ENCODE measurements at regions not wholly inside any gene's neighbourhood (a gene's known extent, or its start where the extent isn't known, plus 50 kb on each side); places are given as distances from the start of the nearest gene placed in this dataset.

GRCh38 chr12:58602179-58602578 is 318.1 kb downstream of the LRIG3 start:
- DNase-seq: no peak

GRCh38 chr12:58602736-58603135 is 317.6 kb downstream of the LRIG3 start:
- no peak for DNase-seq

- DNase-seq: no peak
Observed at GRCh38 chr12:58607805-58608204, 312.5 kb downstream of the LRIG3 start.

- no peak for DNase-seq
Observed at GRCh38 chr12:58608711-58609110, 311.6 kb downstream of the LRIG3 start.

- DNase-seq: no peak
Observed at GRCh38 chr12:58615047-58615446, 305.3 kb downstream of the LRIG3 start.

GRCh38 chr12:58615576-58615975 is 304.7 kb downstream of the LRIG3 start:
- DNase-seq: no peak

- DNase-seq: no peak
Observed at GRCh38 chr12:58616618-58617017, 303.7 kb downstream of the LRIG3 start.

- DNase-seq: no peak
Observed at GRCh38 chr12:58621126-58621525, 299.2 kb downstream of the LRIG3 start.

GRCh38 chr12:58629376-58629775 is 290.9 kb downstream of the LRIG3 start:
- no peak for DNase-seq

GRCh38 chr12:58633479-58633878 is 286.8 kb downstream of the LRIG3 start:
- DNase-seq: no peak

GRCh38 chr12:58639318-58639934 is 280.9 kb downstream of the LRIG3 start:
- DNase-seq: no peak

- no peak for DNase-seq
Observed at GRCh38 chr12:58640314-58640713, 280.0 kb downstream of the LRIG3 start.

- no peak for DNase-seq
Observed at GRCh38 chr12:58645946-58646345, 274.4 kb downstream of the LRIG3 start.

- DNase-seq: no peak
Observed at GRCh38 chr12:58647495-58647894, 272.8 kb downstream of the LRIG3 start.

GRCh38 chr12:58648176-58648575 is 272.1 kb downstream of the LRIG3 start:
- no peak for DNase-seq

GRCh38 chr12:58651850-58652249 is 268.5 kb downstream of the LRIG3 start:
- no peak for DNase-seq

GRCh38 chr12:58654021-58654420 is 266.3 kb downstream of the LRIG3 start:
- DNase-seq: no peak

- no peak for DNase-seq
Observed at GRCh38 chr12:58655375-58655774, 264.9 kb downstream of the LRIG3 start.

GRCh38 chr12:58656254-58657009 is 263.9 kb downstream of the LRIG3 start:
- DNase-seq: no peak

GRCh38 chr12:58657190-58657589 is 263.1 kb downstream of the LRIG3 start:
- no peak for DNase-seq

GRCh38 chr12:58665375-58665774 is 254.9 kb downstream of the LRIG3 start:
- DNase-seq: no peak

GRCh38 chr12:58668233-58668632 is 252.1 kb downstream of the LRIG3 start:
- no peak for DNase-seq

GRCh38 chr12:58668871-58669270 is 251.4 kb downstream of the LRIG3 start:
- DNase-seq: no peak

- no peak for DNase-seq
Observed at GRCh38 chr12:58670623-58671022, 249.7 kb downstream of the LRIG3 start.

- DNase-seq: no peak
Observed at GRCh38 chr12:58671196-58671595, 249.1 kb downstream of the LRIG3 start.

All from CD4-positive, alpha-beta T cell treated with Interferon alpha-2 for 1 hour (primary cell).